COLO829 (cell line): ENCODE measurements at regions not wholly inside any gene's neighbourhood (a gene's known extent, or its start where the extent isn't known, plus 50 kb on each side); places are given as distances from the start of the nearest gene placed in this dataset.

Experiments
- DNase-seq: peaks from one replicate; pipeline ENCODE4 v3.0.0; 2012; ENCODE audit warnings: low spot score

DNA sequence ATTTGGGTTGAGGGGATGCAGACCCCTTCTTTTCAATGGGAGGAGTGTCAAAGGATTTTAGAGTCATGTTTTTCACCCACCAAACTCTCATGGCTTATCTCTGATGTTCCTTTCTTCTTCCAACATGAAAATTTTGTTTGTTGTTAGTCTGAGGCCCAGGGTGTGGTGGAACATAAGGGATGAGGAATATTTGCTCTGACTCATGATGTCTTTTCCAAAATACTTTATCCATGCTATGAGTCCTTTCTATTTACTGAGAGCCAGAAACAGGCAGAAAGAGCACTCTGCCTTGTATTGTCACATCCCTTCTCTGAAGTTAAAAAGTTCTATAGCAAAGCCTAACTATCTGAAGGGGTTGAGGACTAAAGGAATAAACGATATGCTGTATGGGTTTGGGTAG lies 61.6 kb upstream of the GYPA start:
- DNase-seq, result no peak

DNA sequence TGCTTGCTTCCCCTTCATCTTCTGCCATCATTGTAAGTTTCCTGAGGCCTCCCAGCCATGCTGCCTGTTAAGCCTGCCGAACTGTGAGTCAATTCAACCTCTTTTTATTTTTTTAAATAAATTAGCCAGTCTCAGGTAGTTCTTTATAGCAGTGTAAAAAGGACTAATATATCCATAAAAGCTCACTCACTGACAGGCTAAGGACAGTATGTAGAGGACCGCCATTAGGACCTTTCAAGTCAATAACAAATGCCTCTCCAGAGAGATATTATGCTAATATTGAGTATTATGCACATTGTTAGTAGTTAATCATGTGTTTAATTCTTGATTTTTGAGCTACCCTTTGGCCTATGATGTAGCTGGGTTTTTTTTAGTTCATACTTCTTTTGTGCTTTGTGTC lies 62.6 kb upstream of the GYPA start:
- no peak for DNase-seq

DNA sequence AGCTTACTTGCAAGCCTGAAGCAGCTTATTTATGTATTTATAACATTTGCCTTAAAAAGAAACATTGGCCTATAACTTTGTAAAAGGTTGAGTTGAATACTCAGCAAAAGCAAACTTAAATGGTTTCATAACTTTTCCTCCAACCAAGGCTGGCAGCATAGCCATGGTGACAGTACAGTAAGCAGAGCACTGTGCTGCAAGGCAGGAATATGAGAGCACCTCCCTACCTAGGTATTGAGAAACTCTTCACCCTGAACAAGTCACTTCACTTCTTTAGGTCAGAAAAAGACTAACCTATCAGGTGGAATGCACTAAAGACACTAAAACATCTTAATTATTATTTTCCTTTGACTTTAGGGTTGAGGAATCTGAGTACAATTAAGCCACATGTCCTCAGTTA lies 63.9 kb upstream of the GYPA start:
- DNase-seq, result no peak

DNA sequence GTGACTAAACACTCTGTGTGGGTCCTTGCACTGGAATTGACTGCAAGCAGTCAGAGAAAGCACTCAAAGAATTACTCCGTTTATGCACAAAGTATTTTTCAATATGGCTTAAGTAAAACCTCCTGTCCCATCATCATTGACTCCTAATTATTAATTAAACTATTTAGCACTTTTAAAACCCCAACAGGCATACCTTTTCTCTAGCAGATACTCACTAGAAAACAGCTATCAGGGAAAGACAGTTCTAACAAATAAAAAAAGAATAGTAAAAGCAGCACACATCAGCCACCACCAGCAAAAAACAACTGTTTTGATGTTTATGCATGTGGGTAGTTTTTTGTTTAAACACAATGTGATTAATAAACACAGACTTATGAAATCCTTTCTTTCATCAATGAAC lies 66.2 kb upstream of the GYPA start:
- no peak for DNase-seq

DNA sequence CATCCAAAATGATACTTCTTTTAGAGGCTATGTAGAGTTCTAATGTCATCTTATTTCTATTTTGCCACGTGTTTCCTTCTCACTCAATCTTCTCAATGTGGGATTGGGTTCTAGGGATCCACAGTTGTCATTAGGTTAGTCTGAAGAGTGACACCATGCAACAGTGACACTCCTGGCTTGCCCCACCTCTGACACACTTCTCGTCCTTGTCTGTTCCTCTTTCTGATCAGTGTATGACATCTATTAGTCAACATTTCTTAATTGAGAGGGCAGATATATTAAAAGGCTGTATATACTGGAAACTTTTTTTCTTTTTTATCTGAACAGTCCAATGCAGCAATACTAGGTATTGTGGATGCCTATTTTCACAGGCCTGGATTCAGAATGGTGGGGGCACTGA lies 67.6 kb upstream of the GYPA start:
- DNase-seq, result no peak

DNA sequence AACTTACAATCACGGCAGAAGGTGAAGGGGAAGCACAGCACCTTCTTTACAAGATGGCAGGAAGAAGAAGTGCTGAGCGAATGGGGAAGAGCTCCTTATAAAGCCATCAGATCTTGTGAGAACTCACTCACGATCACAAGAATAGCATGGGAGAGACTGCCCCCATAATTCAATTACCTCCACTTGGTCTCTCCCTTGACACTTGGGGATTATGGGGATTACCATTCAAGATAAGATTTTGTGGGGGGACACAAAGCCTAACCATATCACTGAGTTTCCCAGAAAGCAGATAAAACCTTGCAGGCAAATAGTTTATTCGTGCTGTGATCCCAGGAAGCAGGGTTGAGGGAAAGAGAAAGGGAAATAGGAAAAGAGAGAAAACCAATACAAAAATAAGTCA lies 69.0 kb upstream of the GYPA start:
- DNase-seq, result no peak

DNA sequence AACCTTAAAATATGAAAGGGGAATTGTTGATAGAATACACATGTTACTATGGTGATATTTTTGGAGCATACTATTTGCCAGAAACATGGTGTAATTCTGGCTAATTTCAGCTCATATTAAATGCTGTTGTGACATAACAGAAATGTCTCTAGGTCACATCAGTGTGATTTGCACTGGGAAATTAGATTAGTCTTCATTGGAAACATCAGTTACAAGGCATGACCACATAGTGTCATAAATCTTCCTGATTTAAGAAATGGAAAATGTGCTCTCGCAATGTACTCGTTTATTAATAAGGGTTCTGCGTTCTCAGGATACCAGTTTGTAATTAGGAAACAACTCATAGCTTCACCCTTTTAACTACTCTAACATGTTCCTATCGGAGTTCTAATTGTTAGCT lies 72.9 kb upstream of the GYPA start:
- no peak for DNase-seq

DNA sequence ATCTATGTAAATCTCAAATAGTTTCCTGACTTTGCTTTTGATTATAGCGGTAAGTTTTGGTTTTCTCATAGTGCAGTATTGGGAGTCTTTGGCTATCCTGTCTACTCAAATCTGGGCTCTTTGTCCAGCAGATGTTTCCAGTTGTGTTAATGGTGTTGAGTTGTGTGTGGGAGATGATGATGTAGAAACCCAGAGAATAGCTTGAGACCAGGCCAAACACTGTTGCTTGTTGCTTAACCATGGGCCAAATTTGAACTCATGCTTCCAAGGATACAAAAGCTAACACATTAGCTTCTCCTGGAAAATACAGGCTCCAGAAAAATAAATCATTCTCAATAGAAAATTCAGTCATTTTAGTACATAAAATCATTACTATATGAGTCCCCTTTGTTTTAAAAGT lies 82.6 kb upstream of the GYPA start:
- no peak for DNase-seq

DNA sequence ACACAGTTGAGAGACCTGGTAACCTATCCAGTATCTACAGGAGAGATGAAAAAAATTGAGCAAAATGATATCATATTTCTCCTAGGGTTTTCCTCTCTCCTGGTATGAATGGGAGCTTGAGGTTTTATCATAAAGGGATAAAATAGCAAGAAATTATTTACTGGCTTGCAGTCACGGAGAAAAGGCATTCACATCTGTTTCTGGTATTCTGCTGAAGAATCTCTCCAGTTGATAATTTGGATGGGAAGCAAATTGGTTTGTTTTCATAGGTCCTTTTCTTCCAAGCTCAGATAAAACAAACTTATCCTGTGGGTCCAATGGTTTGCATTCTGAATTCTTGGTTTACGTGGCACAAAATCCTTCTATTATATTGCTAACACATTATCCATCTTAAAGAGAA lies 83.1 kb upstream of the GYPA start:
- no peak for DNase-seq

DNA sequence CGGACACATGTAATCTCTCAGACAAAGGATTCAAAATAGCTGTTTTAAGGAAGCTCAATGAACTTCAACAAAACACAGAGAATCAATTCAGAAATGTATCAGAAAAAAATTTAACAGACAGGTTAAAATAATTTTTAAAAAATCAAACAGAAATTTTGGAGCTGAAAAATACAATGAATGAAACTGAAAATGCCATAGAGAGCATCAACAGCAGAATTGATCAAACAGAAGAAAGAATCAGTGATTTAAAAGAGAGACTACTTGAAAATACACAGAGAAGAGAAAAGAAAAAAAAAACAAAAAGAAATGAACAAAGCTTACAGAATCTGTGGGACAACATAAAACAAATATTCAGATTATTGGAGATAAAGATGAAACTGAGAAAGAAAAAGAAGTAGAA lies 118.8 kb upstream of the GYPA start:
- DNase-seq, result no peak

DNA sequence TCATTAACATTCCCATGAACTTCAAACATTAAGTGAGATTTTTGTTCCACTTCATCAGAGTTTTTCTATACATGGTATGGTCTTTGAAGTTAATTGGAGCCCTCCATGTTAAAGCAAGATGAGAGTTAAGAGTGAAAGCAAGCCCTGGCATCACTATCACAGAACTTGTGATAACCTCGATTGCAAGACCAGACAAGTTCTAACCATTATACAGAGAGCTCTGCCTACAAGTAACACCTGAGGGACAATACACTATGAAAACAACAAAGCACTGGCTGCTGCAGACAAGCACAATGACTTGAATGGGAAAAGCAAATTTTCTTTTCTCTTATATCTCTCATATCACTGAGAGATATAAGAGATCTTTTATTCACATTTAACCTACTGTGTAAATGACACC lies 126.6 kb upstream of the GYPA start:
- DNase-seq, result no peak

DNA sequence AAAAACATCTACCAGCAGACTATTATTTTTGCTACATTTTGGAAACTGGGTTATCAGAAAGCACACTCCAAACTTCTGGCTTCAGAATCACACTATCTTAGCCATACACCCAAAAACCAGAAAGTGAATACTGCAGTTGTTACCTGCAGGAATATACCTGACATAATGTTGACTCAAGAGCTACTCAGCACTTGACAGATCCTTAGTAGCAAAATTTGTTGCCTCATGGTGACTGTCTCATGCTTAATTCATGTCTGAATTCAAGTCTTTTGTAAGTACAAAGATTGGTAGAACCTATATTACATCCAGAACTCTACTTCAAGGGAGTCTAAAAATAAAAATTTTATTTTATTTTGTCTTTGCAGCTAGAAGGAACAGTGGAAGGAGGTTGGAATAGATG lies 140.2 kb upstream of the GYPA start:
- DNase-seq, result no peak

DNA sequence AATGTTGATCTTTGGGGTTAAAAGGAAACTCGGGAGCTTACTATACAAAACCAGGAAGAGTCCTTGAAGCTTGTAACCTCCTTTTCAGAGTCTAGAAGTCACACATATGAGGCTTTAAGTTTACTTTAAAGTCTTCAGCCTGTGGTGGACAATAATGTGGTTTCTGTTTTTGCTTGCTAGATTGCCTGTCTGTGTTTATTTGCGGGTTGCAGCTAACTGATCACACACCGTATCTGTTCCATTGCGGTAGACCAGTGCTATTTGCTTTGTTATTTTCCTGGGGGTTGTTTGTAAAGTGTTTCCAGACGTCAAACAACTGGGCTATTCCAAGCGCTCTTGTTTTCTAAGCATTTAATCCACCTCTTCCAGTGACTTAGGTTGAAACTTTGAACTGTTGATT lies 143.0 kb upstream of the GYPA start:
- DNase-seq, result no peak

DNA sequence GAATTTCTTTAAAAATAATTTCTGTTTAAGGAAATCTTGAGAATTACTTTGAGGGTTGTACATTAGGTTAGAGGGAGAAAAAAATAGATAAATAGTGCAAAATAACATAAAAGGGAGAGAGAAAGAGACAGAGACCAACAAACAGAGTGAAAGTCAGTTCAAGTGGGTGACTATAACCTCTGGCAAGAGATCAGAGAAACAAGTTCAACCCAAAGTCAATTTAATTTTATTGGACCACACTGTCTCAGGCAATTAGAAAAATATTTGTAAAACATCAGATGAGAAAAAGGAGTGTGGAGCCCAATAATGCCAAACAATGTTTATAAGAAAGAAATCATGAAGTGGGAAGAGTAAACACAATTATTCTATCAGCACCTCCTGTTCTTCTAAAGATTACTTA lies 143.5 kb upstream of the GYPA start:
- no peak for DNase-seq

DNA sequence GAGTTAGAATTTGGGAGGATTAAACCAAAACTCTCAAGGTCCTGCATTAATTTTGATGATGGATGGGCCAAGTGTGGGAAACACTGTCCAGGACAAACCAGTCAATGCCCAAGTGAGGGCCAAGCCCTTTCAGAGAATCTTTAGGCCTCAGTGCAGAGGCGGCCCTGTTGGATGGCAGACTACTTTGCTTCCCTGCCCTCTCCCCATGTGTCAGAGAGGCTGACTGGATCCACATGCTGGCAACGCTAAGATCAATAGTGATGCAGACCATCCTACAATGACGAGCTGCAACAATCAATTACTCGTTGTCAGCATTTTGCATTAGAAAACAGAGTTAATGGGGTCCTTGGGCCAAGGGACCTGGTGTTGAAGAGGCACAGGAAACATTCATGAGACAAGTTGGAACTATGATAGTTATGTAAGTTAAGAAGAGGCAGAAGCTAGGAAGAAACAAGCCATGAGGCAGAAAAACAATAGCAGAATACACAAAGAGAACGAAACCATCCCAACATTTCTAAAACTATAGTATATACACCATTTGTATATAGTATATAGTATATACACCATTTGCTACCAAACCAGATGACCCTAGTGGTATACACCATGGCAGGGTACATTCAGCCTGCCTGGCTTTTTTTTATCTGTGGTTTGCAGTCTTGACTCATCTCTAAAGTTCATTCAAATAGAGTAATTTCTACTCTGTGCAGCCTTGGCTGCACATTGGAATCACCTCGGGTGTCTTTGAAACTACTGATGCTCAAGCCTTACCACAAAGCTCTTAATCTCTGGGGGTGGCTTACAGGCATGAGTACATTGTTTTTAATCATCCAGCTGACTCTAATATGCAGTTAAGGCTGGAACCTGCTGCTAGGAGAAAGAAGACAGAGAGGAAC lies 147.7 kb upstream of the GYPA start:
- no peak for DNase-seq

DNA sequence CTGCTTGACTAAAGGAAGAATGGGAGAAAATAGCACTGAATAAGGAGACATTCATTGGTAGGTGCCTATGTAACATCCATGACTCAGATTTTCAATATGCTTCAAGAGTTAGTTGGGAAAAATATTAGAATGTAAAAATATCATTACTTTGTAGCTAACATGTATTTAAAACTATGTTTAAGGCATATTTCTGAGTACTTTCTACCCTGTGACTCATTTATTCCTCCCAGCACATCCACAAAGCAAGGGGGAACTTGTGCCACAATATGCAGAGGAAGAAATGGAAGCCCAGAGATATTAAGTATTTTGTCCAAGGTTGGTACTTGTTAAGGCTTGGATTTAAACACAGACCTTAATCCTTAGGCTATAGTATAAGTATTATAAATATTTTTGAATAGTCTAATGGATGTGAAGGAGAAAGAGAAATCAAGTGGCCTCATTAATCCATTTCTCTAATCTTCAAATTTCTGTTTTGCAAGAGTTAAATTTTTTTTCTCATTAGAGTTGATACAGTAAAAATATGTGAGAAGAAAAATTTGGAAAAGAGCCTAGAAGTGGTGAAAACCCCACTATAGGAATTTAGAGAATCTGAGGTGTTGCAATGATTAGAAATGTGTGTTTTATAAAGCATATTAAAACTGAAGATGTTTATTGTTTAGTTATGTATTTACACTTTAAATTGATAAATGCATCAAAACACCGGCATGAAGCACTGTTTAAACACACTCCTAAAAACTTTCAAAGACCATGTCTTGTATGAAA lies 149.3 kb upstream of the GYPA start:
- DNase-seq, result no peak

DNA sequence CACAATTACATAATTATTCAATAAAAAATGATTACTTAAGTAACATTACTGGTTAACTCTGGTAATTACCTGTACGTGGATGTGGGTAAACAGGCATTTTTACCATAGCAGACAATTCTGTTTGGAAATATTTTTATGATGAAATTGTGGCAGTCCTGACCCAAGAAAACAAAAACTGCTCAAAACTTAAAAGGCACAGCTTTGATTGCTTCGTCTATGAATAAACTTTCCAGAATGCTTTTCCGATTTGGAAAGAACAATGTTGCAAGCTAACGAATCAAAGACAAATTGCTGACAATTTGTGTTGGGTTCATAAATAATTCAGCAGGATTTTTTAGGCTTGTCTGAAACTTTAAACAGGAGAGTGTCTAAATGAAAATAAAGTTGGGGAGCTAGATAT lies 150.6 kb upstream of the GYPA start:
- no peak for DNase-seq

DNA sequence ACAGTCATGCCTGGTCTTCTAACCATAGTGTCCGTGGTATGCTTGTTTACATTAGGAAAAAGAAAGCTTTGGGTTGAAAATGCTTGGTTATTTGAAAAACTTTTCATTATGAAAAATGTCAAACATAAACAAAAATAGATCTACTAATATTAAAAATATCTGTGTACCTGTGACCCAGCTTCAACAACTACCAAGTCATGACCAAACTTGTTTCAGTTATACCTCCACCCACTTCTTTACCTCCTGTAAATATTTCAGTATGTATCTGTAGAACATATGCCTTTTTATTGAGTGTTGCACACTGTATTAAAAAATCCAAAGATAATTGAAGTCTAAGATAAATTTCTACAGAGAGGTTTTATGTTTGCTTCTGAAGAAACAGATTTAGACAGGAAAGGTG lies 153.7 kb upstream of the GYPA start:
- no peak for DNase-seq

DNA sequence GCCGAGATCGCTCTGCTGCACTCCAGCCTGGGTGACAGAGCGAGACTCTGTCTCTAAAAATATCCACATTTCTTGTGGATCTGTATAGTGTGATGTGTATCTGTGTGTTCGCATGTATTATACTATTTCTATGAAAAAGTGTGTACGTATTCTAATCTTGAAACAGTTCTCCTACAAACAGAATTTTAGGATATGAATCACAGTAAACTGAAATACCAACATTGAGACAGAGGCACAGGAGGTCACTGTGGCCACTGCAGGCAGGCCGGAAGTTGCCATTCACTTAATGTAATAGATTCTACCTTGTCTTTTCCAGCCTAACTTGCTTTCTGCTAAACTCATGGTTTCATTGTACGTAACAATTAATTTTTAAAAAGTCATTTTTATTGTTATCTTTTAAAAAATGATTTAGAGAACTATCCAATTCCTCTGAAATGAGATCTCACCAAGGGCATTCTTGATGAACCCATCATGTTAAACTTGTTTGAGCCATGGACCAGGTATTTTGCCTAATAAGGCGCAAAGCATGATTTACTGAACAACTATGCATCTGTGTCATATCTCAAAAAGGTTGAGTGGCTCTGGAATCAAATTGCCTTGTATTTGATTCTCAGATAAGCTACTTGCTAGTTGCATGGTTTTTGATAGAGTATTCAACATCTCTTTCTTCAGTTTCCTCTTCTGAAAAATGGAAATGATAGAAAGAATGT lies 154.9 kb upstream of the GYPA start:
- DNase-seq, result no peak

DNA sequence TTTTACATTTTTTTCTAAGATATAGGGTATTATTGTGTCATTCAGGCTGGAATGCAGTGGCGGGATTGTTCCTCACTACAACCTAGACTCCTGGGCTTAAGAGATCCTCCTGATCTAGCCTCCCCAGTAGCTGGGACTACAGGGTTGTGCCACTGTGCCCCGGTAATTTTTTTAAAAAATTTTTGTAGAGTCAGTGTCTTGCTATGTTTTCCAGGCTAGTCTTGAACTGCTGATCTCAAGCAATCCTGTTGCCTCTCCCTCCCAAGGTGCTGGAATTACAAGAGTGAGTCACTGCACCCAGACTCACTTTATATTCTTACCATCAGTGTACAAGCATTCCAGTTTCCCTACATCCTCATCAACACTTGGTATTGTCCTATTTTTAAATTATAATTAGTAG lies 156.4 kb upstream of the GYPA start:
- DNase-seq, result no peak

DNA sequence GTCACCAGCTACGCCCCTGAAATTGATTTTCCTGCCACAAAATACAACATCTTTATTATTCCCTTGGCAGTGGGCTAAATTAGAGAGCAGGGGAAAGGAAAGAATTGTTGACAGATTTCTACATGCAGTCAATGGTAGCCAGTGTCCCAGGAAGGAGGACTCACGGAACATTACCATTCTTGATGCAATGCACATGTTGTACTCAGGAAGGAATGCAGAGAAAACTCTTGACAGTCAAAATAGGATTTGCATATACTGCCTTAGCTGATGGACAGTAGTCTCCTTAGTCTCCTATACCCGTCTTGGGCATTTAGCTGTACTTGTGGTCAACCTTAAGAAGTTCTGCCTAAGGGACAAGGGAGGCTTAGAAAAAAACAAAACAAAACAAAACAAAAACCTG lies 158.0 kb upstream of the GYPA start:
- DNase-seq, result no peak

DNA sequence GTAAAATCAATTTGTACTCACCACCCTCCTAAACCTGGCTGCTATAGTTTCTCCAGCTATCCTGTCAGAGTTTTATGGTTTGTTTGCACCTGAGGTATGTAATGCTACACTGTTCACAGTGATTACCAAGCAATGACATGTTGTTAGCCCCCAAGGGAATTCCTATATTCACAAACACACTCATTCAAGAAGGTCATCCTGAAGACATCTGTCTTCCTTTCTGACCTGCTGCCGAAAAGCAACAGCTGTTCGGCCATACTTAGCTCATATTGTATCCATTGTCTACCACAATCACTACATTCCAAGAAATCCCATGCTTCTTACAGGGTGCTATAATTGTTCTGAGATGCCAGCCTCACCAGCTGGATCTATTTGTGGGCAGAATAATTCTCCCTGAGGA lies 160.1 kb upstream of the GYPA start:
- DNase-seq, result no peak
